HG02642 (cell line): ENCODE measurements at regions not wholly inside any gene's neighbourhood (a gene's known extent, or its start where the extent isn't known, plus 50 kb on each side); places are given as distances from the start of the nearest gene placed in this dataset.
"Not testable (repeated sequence)": the region's sequence is repeated elsewhere in the genome, so short reads cannot be mapped to it uniquely, and the experiment has no call there.

ENCODE experiments used
- ATAC-seq: cut with Tn5 transposase; IDR thresholded peaks from one replicate; pipeline ENCODE4 v1.9.1; 2021; ENCODE audit warnings: mild to moderate bottlenecking; ENCODE audit not compliant: unreplicated experiment, poor library complexity

GRCh38 chr22:35138521-35138920 lies 72.6 kb downstream of the ISX start:
- no peak for ATAC-seq

GRCh38 chr22:35140879-35141745 lies 75.2 kb downstream of the ISX start:
- no peak for ATAC-seq

- no peak for ATAC-seq
Observed at GRCh38 chr22:35148381-35148780, 82.4 kb downstream of the ISX start.

GRCh38 chr22:35148866-35149548 lies 83.0 kb downstream of the ISX start:
- ATAC-seq: no peak

- ATAC-seq: peak; percentile 70
Observed at GRCh38 chr22:35150183-35151107, 84.5 kb downstream of the ISX start.

GRCh38 chr22:35152316-35152715 lies 86.4 kb downstream of the ISX start:
- ATAC-seq: no peak

GRCh38 chr22:35154937-35155387 lies 89.0 kb downstream of the ISX start:
- no peak for ATAC-seq

GRCh38 chr22:35155403-35156025 lies 89.6 kb downstream of the ISX start:
- no peak for ATAC-seq

- no peak for ATAC-seq
Observed at GRCh38 chr22:35156945-35157344, 91.0 kb downstream of the ISX start.

GRCh38 chr22:35158336-35158735 lies 92.4 kb downstream of the ISX start:
- ATAC-seq: no peak

- no peak for ATAC-seq
Observed at GRCh38 chr22:35159343-35159742, 93.4 kb downstream of the ISX start.

GRCh38 chr22:35160268-35160667 lies 94.3 kb downstream of the ISX start:
- ATAC-seq: no peak

GRCh38 chr22:35165896-35166295 lies 91.4 kb upstream of the HMGXB4 start:
- ATAC-seq: not testable (repeated sequence)

GRCh38 chr22:35170716-35171697 lies 86.3 kb upstream of the HMGXB4 start:
- no peak for ATAC-seq

- ATAC-seq: no peak
Observed at GRCh38 chr22:35172442-35172841, 84.9 kb upstream of the HMGXB4 start.

- no peak for ATAC-seq
Observed at GRCh38 chr22:35173655-35174054, 83.6 kb upstream of the HMGXB4 start.

- no peak for ATAC-seq
Observed at GRCh38 chr22:35174401-35175038, 82.8 kb upstream of the HMGXB4 start.

GRCh38 chr22:35175392-35175791 lies 81.9 kb upstream of the HMGXB4 start:
- ATAC-seq: no peak
